GM23338 (cell line): ENCODE measurements at regions not wholly inside any gene's neighbourhood (a gene's known extent, or its start where the extent isn't known, plus 50 kb on each side); places are given as distances from the start of the nearest gene placed in this dataset.

Source experiments
- ATAC-seq: fragments of 200-7000 bp; cut with Tn5 transposase; 3 replicates; pipeline ENCODE4 v1.9.1; 2020
- DNase-seq: peaks from one replicate; pipeline ENCODE4 v3.0.0-alpha.2; 2015; ENCODE audit warnings: low spot score
- H2AFZ ChIP-seq: fragments of 200-600 bp; sonication (generic); 2 replicates; pipeline ENCODE4 v1.8.0; 2016; ENCODE audit warnings: antibody characterized with exemption, mild to moderate bottlenecking, moderate library complexity
- H3F3A ChIP-seq: fragments of 200-600 bp; sonication (generic); replicated peaks from 2 replicates; pipeline ENCODE4 v1.8.0; 2017; ENCODE audit warnings: antibody characterized with exemption, mixed run types, low read depth
- H3K27ac ChIP-seq: fragments of 200-600 bp; sonication (generic); 2 replicates; pipeline ENCODE4 v1.6.1; 2016; ENCODE audit warnings: low read depth
- H3K27me3 ChIP-seq: fragments of 200-600 bp; sonication (generic); 2 replicates; pipeline ENCODE4 v1.8.0; 2016; ENCODE audit warnings: mild to moderate bottlenecking, mixed run types, moderate library complexity; ENCODE audit not compliant: insufficient read depth
- H3K36me3 ChIP-seq: fragments of 200-600 bp; sonication (generic); 2 replicates; pipeline ENCODE4 v1.8.0; 2016; ENCODE audit warnings: mild to moderate bottlenecking; ENCODE audit not compliant: insufficient read depth
- H3K4me1 ChIP-seq: fragments of 200-600 bp; sonication (generic); 2 replicates; pipeline ENCODE4 v1.8.0; 2016; ENCODE audit warnings: mild to moderate bottlenecking, moderate library complexity; ENCODE audit not compliant: insufficient read depth
- H3K4me2 ChIP-seq: fragments of 200-600 bp; sonication (generic); 2 replicates; pipeline ENCODE4 v1.7.1; 2017; ENCODE audit warnings: mixed run types
- H3K4me3 ChIP-seq: fragments of 200-600 bp; sonication (generic); 2 replicates; pipeline ENCODE4 v1.6.1; 2016; ENCODE audit warnings: mixed run types
- H3K79me2 ChIP-seq: fragments of 200-600 bp; sonication (generic); replicated peaks from 2 replicates; pipeline ENCODE4 v1.8.0; 2017; ENCODE audit warnings: mild to moderate bottlenecking; ENCODE audit not compliant: insufficient read depth
- H3K9me2 ChIP-seq: fragments of 200-600 bp; sonication (generic); 2 replicates; pipeline ENCODE4 v1.8.0; 2017; ENCODE audit not compliant: insufficient read depth
- H4K20me1 ChIP-seq: fragments of 200-600 bp; sonication (generic); replicated peaks from 2 replicates; pipeline ENCODE4 v1.8.0; 2017; ENCODE audit warnings: mild to moderate bottlenecking; ENCODE audit not compliant: insufficient read depth
- H3K27ac Mint-ChIP-seq: 2 replicates; pipeline ENCODE4 v1.8.0; 2020; ENCODE audit warnings: inconsistent platforms, mild to moderate bottlenecking, moderate library complexity, mixed read lengths
- H3K27me3 Mint-ChIP-seq: 3 replicates; pipeline ENCODE4 v1.8.0; 2022; ENCODE audit warnings: low read depth, mild to moderate bottlenecking, moderate library complexity, mixed read lengths, inconsistent platforms; ENCODE audit not compliant: insufficient read depth, poor library complexity
- H3K36me3 Mint-ChIP-seq: 3 replicates; pipeline ENCODE4 v1.8.0; 2021; ENCODE audit warnings: low read depth, mild to moderate bottlenecking, inconsistent platforms, moderate library complexity, mixed read lengths
- H3K4me1 Mint-ChIP-seq: 3 replicates; pipeline ENCODE4 v1.8.0; 2020; ENCODE audit warnings: mild to moderate bottlenecking, inconsistent platforms, mixed read lengths
- H3K4me3 Mint-ChIP-seq: 3 replicates; pipeline ENCODE4 v1.8.0; 2021; ENCODE audit warnings: moderate library complexity, mild to moderate bottlenecking, inconsistent platforms, mixed read lengths
- H3K9me3 Mint-ChIP-seq: 3 replicates; pipeline ENCODE4 v1.8.0; 2020; ENCODE audit warnings: moderate library complexity, mild to moderate bottlenecking, inconsistent platforms, mixed read lengths
- EZH2 ChIP-seq: fragments of 200-600 bp; sonication (generic); IDR thresholded peaks from one replicate; pipeline ENCODE4 v1.8.0; 2017; ENCODE audit warnings: antibody characterized with exemption, mild to moderate bottlenecking, low read depth; ENCODE audit not compliant: unreplicated experiment
- JUNB ChIP-seq: IDR thresholded peaks from one replicate; pipeline ENCODE4 v1.6.1; 2016; ENCODE audit warnings: antibody characterized with exemption; ENCODE audit not compliant: unreplicated experiment
- NANOG ChIP-seq: IDR thresholded peaks from 2 replicates; pipeline ENCODE4 v1.6.1; 2016; ENCODE audit warnings: antibody characterized with exemption, borderline replicate concordance
- POLR2AphosphoS5 ChIP-seq: IDR thresholded peaks from 2 replicates; pipeline ENCODE4 v1.6.1; 2016; ENCODE audit warnings: antibody characterized with exemption, low read depth
- ZNF114 ChIP-seq: fragments of 250-450 bp; sonication (Bioruptor Pico); IDR thresholded peaks from 2 replicates; pipeline ENCODE4 v1.5.0; 2020; ENCODE audit warnings: mild to moderate bottlenecking, moderate library complexity
- ZNF462 ChIP-seq: fragments of 250-450 bp; sonication (Bioruptor Pico); IDR thresholded peaks from 2 replicates; pipeline ENCODE4 v1.5.0; 2020; ENCODE audit warnings: mild to moderate bottlenecking, moderate library complexity
- TF ChIP-seq, protein P1 (sequence below), 2 experiments: fragments of 200-600 bp in 1 of 2; sonication (generic) in 1 of 2; conservative IDR thresholded peaks; 2 replicates each; pipeline versions ENCODE4 v1.5.1 to v1.6.1; 2016 to 2017; ENCODE audit warnings: antibody characterized with exemption in 2 of 2, low read depth in 2 of 2, mild to moderate bottlenecking in 2 of 2, moderate library complexity in 1 of 2
- TF ChIP-seq, protein P2 (sequence below): IDR thresholded peaks from one replicate; pipeline ENCODE4 v1.6.1; 2018; ENCODE audit warnings: antibody characterized with exemption; ENCODE audit not compliant: unreplicated experiment

DNA sequence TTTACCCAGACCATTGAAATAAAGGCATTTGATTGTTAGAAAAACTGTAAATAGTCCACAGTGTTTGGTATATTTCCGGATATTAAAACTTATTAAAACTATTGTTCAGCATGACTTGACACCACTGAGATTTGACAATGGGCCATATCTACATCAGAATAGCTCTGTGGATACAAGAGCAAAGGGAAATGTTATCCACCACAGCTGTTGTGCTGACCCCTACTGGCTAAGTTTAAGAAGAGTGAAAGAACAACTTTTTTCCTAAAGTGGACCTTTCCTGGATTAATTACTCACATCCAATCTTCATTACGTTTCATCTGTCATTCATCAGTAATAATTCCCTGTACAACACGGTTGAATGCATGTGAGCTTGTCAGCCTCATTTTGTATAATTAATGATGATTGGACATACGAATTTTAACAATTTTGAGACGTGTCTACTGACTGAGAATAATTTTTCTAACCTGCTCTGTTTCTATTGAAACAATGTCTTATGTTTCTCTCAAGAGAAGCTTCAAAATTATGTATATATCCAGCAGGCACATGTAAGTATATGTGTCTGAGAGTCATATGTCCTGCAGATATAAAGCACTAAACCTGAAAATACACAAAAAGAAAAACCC, 1952.6 kb downstream of the MAT2B start:
- H3K4me1 ChIP-seq = peaks cover 9% of the 10 kb centered on the region
- H3K36me3 ChIP-seq = no peaks in the 10 kb centered on the region
- no peaks in the 10 kb centered on the region for H4K20me1 ChIP-seq
- H3K79me2 ChIP-seq = no peaks in the 10 kb centered on the region
- Mint-ChIP-seq H3K4me1 (peaks cover 13% of the 10 kb centered on the region; the same call in 2 of the 3 replicates), H3K4me3 (no peak overlapping the region), H3K27me3 (no peaks in the 10 kb centered on the region), H3K36me3 (no peaks in the 10 kb centered on the region; the same call in 2 of the 3 replicates), H3K27ac (peak overlapping the region; percentile 95), H3K9me3 (no peaks in the 10 kb centered on the region; the same call in 2 of the 3 replicates)
- no peaks in the 10 kb centered on the region for H3K27me3 ChIP-seq
- peak; percentile 67; the same call in 1 of the 2 replicates for TF ChIP-seq NANOG
- TF ChIP-seq, protein P1, sequence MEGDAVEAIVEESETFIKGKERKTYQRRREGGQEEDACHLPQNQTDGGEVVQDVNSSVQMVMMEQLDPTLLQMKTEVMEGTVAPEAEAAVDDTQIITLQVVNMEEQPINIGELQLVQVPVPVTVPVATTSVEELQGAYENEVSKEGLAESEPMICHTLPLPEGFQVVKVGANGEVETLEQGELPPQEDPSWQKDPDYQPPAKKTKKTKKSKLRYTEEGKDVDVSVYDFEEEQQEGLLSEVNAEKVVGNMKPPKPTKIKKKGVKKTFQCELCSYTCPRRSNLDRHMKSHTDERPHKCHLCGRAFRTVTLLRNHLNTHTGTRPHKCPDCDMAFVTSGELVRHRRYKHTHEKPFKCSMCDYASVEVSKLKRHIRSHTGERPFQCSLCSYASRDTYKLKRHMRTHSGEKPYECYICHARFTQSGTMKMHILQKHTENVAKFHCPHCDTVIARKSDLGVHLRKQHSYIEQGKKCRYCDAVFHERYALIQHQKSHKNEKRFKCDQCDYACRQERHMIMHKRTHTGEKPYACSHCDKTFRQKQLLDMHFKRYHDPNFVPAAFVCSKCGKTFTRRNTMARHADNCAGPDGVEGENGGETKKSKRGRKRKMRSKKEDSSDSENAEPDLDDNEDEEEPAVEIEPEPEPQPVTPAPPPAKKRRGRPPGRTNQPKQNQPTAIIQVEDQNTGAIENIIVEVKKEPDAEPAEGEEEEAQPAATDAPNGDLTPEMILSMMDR (conservative IDR thresholded peaks at IDR 0.05; ENCODE audit: low read depth in 2 of 2) = peak; percentile 83
- TF ChIP-seq, protein P2, sequence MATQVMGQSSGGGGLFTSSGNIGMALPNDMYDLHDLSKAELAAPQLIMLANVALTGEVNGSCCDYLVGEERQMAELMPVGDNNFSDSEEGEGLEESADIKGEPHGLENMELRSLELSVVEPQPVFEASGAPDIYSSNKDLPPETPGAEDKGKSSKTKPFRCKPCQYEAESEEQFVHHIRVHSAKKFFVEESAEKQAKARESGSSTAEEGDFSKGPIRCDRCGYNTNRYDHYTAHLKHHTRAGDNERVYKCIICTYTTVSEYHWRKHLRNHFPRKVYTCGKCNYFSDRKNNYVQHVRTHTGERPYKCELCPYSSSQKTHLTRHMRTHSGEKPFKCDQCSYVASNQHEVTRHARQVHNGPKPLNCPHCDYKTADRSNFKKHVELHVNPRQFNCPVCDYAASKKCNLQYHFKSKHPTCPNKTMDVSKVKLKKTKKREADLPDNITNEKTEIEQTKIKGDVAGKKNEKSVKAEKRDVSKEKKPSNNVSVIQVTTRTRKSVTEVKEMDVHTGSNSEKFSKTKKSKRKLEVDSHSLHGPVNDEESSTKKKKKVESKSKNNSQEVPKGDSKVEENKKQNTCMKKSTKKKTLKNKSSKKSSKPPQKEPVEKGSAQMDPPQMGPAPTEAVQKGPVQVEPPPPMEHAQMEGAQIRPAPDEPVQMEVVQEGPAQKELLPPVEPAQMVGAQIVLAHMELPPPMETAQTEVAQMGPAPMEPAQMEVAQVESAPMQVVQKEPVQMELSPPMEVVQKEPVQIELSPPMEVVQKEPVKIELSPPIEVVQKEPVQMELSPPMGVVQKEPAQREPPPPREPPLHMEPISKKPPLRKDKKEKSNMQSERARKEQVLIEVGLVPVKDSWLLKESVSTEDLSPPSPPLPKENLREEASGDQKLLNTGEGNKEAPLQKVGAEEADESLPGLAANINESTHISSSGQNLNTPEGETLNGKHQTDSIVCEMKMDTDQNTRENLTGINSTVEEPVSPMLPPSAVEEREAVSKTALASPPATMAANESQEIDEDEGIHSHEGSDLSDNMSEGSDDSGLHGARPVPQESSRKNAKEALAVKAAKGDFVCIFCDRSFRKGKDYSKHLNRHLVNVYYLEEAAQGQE = no peak
- H3F3A ChIP-seq = no peaks in the 10 kb centered on the region
- H3K27ac ChIP-seq = no peak overlapping the region
- no peak overlapping the region for H2AFZ ChIP-seq
- DNase-seq (peak; percentile 88), ATAC-seq (peak; percentile 87)
- H3K4me2 ChIP-seq = no peak overlapping the region
- H3K4me3 ChIP-seq = no peak overlapping the region
- no peaks in the 10 kb centered on the region for H3K9me2 ChIP-seq

DNA sequence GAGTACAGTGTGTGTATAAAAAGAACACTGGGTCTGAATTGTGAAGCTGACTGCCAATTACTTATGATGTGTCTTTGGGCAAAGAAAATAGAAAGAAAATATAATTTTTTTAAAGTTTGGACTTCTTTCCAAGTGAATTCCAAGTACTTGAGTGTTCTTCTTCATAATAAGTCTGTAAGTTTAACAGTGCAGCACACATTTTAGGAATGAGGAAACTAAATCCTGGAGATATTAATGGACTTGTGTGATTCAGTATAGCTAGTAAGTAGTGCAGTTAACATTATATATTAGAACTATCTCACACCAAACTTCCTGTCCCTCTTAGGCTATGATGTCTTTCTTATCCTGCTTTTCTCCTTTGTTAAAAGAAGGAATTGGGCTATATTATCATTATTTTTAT, 1953.8 kb downstream of the MAT2B start:
- no peaks in the 10 kb centered on the region for H3K9me2 ChIP-seq
- no peaks in the 10 kb centered on the region for H4K20me1 ChIP-seq
- no peaks in the 10 kb centered on the region for H3K27me3 ChIP-seq
- peaks cover 4% of the 10 kb centered on the region; the same call in 2 of the 3 replicates for H3K9me3 Mint-ChIP-seq
- H3K4me1 ChIP-seq = peaks cover 9% of the 10 kb centered on the region
- no peak for TF ChIP-seq ZNF114 (CRISPR knock-in tag)
- TF ChIP-seq ZNF462 (CRISPR knock-in tag) = no peak
- no peak for TF ChIP-seq EZH2
- TF ChIP-seq POLR2AphosphoS5 = no peak
- no peak for TF ChIP-seq JUNB
- no peak overlapping the region for H3K27ac Mint-ChIP-seq
- no peaks in the 10 kb centered on the region for H3K36me3 ChIP-seq
- no peaks in the 10 kb centered on the region for H3K27me3 Mint-ChIP-seq
- H3K27ac ChIP-seq = no peak overlapping the region
- ATAC-seq (no peak), DNase-seq (no peak)
- H3F3A ChIP-seq = no peaks in the 10 kb centered on the region
- peaks cover 8% of the 10 kb centered on the region for H3K36me3 Mint-ChIP-seq
- peaks cover 13% of the 10 kb centered on the region for H3K4me1 Mint-ChIP-seq
- H3K4me3 Mint-ChIP-seq = no peak overlapping the region
- H3K79me2 ChIP-seq = no peaks in the 10 kb centered on the region
- H2AFZ ChIP-seq = no peak overlapping the region
- no peak overlapping the region for H3K4me3 ChIP-seq
- H3K4me2 ChIP-seq = no peak overlapping the region
